GM12878 (cell line): ENCODE measurements at regions not wholly inside any gene's neighbourhood (a gene's known extent, or its start where the extent isn't known, plus 50 kb on each side); places are given as distances from the start of the nearest gene placed in this dataset.
"Not testable (repeated sequence)": the region's sequence is repeated elsewhere in the genome, so short reads cannot be mapped to it uniquely, and the experiment has no call there.

ENCODE experiments used
- ATAC-seq: fragments of 200-7000 bp; cut with Tn5 transposase; 3 replicates; pipeline ENCODE4 v1.9.1; 2020; ENCODE audit warnings: mild to moderate bottlenecking, moderate library complexity
- BruUV-seq: library from RNA; stranded (reverse); fragments of 400-500 nt; replicated peaks from 2 replicates; lab custom pipeline; 2021; lab: Mats Ljungman, UMichigan
- CTCF ChIA-PET: fragments of 300-600 bp; sonication (Branson Sonifier 250); formaldehyde crosslinking; extraction: SDS; loops from one replicate; lab custom pipeline; 2021; ENCODE audit warnings: inconsistent platforms; lab: Yijun Ruan, JAX
- POLR2A ChIA-PET: fragments of 350-600 bp; formaldehyde crosslinking; extraction: SDS; loops from one replicate; lab custom pipeline; 2021; ENCODE audit warnings: inconsistent platforms; lab: Charles Lee
- RAD21 ChIA-PET: fragments of 300-600 bp; sonication (Branson Sonifier 250); formaldehyde crosslinking; loops from one replicate; lab custom pipeline; 2023; ENCODE audit warnings: antibody characterized with exemption; ENCODE audit not compliant: unreplicated experiment; lab: Charles Lee
- SMC1A ChIA-PET: fragments of 300-600 bp; sonication (Branson Sonifier 250); formaldehyde crosslinking; loops from one replicate; lab custom pipeline; 2023; ENCODE audit not compliant: unreplicated experiment, uncharacterized antibody; lab: Charles Lee
- DNase-seq: peaks from one replicate; pipeline ENCODE4 v3.0.0-alpha.2; 2011; ENCODE audit warnings: low read depth, low spot score
- FAIRE-seq: peaks from 3 replicates; lab custom pipeline; 2011; peaks lifted over from hg19 to GRCh38; lab: Jason Lieb, UNC
- H2AFZ ChIP-seq: 2 replicates; pipeline ENCODE4 v1.6.0; 2011; ENCODE audit warnings: low read depth, low read length, control low read depth; ENCODE audit not compliant: control insufficient read depth
- H3K27ac ChIP-seq: 2 replicates; pipeline ENCODE4 v1.5.1; 2011; ENCODE audit warnings: control low read depth; ENCODE audit not compliant: control insufficient read depth, insufficient read depth
- H3K27me3 ChIP-seq, 2 experiments: replicated peaks in 1 of 2; 2 replicates each; pipeline versions ENCODE4 v1.6.0 to v1.6.1; 2011; ENCODE audit warnings: low read length in 1 of 2; ENCODE audit not compliant: control insufficient read depth in 2 of 2, insufficient read depth in 2 of 2
- H3K36me3 ChIP-seq, 2 experiments: 2 replicates each; pipeline ENCODE4 v1.5.1; 2011; ENCODE audit warnings: low read length in 1 of 2; ENCODE audit not compliant: control insufficient read depth in 2 of 2, insufficient read depth in 2 of 2
- H3K4me1 ChIP-seq: 2 replicates; pipeline ENCODE4 v1.6.1; 2011; ENCODE audit warnings: mild to moderate bottlenecking, low read length, moderate library complexity, mixed read lengths; ENCODE audit not compliant: control insufficient read depth, insufficient read depth
- H3K4me2 ChIP-seq: 2 replicates; pipeline ENCODE4 v1.6.0; 2011; ENCODE audit warnings: control low read depth; ENCODE audit not compliant: control insufficient read depth, insufficient read depth
- H3K4me3 ChIP-seq: fragments of 200-600 bp; sonication (generic); 2 replicates; pipeline ENCODE4 v1.5.1; 2016
- H3K79me2 ChIP-seq: 2 replicates; pipeline ENCODE4 v1.6.0; 2011; ENCODE audit warnings: low read length; ENCODE audit not compliant: control insufficient read depth, insufficient read depth
- H3K9ac ChIP-seq: 2 replicates; pipeline ENCODE4 v1.8.0; 2011; ENCODE audit warnings: low read length, control low read depth, mixed read lengths; ENCODE audit not compliant: control insufficient read depth, insufficient read depth
- H3K9me3 ChIP-seq: replicated peaks from 3 replicates; pipeline ENCODE4 v1.5.1; 2011; ENCODE audit warnings: mild to moderate bottlenecking, low read length; ENCODE audit not compliant: control insufficient read depth, insufficient read depth
- H4K20me1 ChIP-seq: 2 replicates; pipeline ENCODE4 v1.6.0; 2011; ENCODE audit not compliant: control insufficient read depth, insufficient read depth
- CBX5 ChIP-seq: sonication (generic); IDR thresholded peaks from 2 replicates; pipeline ENCODE4 v1.6.1; 2016; ENCODE audit warnings: low read depth, moderate library complexity, mild to moderate bottlenecking, inconsistent platforms
- CEBPB ChIP-seq, 2 experiments: fragments of 150-350 bp in 1 of 2; IDR thresholded peaks; 2 replicates each; pipeline ENCODE4 v1.6.1; 2012 to 2014; ENCODE audit warnings: low read depth in 2 of 2, low read length in 2 of 2, borderline replicate concordance in 1 of 2, inconsistent platforms in 1 of 2
- CHD4 ChIP-seq: fragments of 200-600 bp; sonication (generic); IDR thresholded peaks from 2 replicates; pipeline ENCODE4 v1.6.1; 2016; ENCODE audit warnings: mild to moderate bottlenecking
- HDGF ChIP-seq: fragments of 450-650 bp; IDR thresholded peaks from 2 replicates; pipeline ENCODE4 v1.6.1; 2016; ENCODE audit warnings: antibody characterized with exemption
- NKRF ChIP-seq: fragments of 450-650 bp; conservative IDR thresholded peaks from 2 replicates; pipeline ENCODE4 v1.6.1; 2017; ENCODE audit warnings: mild to moderate bottlenecking, moderate library complexity
- PKNOX1 ChIP-seq: fragments of 450-650 bp; IDR thresholded peaks from 2 replicates; pipeline ENCODE4 v1.6.1; 2016; ENCODE audit warnings: mild to moderate bottlenecking
- RFX5 ChIP-seq: IDR thresholded peaks from 2 replicates; pipeline ENCODE4 v1.6.1; 2011; ENCODE audit warnings: low read depth, low read length, improper control_type of control experiment
- ZZZ3 ChIP-seq: IDR thresholded peaks from 2 replicates; pipeline ENCODE4 v1.6.1; 2011; ENCODE audit warnings: low read depth; ENCODE audit not compliant: control insufficient read depth, insufficient read length
- WGBS: methylation state at CpG from one replicate; pipeline ENCODE4 v1.1.6; 2016; ENCODE audit warnings: low lambda C conversion rate; ENCODE audit not compliant: insufficient replicate concordance, insufficient coverage; ENCODE audit errors: missing lambda C conversion rate; 5-methylcytosine and 5-hydroxymethylcytosine counted together
- in situ Hi-C: fragments of 300-500 bp; cut with MboI; formaldehyde crosslinking; loops from 9 replicates; pipeline ENCODE4 v1.14.3; 2018; ENCODE audit warnings: mixed read lengths
- intact Hi-C: fragments of 100-400 bp; cut with micrococcal nuclease; formaldehyde crosslinking; loops from one replicate; pipeline ENCODE4 v1.14.2; 2022; ENCODE audit not compliant: unreplicated experiment

- no TSS peak for BruUV-seq
- RAD21 ChIA-PET: no interaction called here
- no peak overlapping the region for H3K27ac ChIP-seq
- in situ Hi-C loops: no loop called here
- H3K4me1 ChIP-seq: peaks cover 10% of the 10 kb centered on the region; the same call in 1 of the 2 replicates
- SMC1A ChIA-PET: interaction anchor here (1.1 kb wide), 1 partner anchor 40 kb away, joined by 3 read pairs; no protein-coding TSS in a partner anchor
- H3K36me3 ChIP-seq: no peaks in the 10 kb centered on the region
- no peak overlapping the region for H3K9ac ChIP-seq
- intact Hi-C loops: no loop called here
- H3K9me3 ChIP-seq: peaks cover 8% of the 10 kb centered on the region; the same call in 2 of the 3 replicates
- H3K4me3 ChIP-seq: no peak overlapping the region
- POLR2A ChIA-PET: interaction anchor here (0.7 kb wide), 1 partner anchor 45 kb away, joined by 3 read pairs; no protein-coding TSS in a partner anchor
- TF ChIP-seq ZZZ3 (no peak), CHD4 (no peak), NKRF (no peak), HDGF (no peak), PKNOX1 (no peak), CEBPB (IDR thresholded peaks at IDR 0.05; ENCODE audit: borderline replicate concordance in 1 of 2, low read depth in 2 of 2, low read length in 2 of 2) (no peak), CBX5 (no peak), RFX5 (no peak)
- DNase-seq: no peak
- H3K27me3 ChIP-seq: no peaks in the 10 kb centered on the region
- no peaks in the 10 kb centered on the region for H3K79me2 ChIP-seq
- CTCF ChIA-PET: no interaction called here
- no peaks in the 10 kb centered on the region for H4K20me1 ChIP-seq
- no peak overlapping the region for H2AFZ ChIP-seq
- 62% methylated on average over 28 of the region's 28 CpGs for WGBS
- ATAC-seq: no peak
- no peak overlapping the region for H3K4me2 ChIP-seq
- no peak for FAIRE-seq
These were observed 50.2 kb downstream of the SMIM38 start for GRCh38 chr11:69205743-69206612.

GRCh38 chr11:69206613-69206965 lies 50.9 kb downstream of the SMIM38 start:
- DNase-seq, RAD21 ChIA-PET, intact Hi-C loops, SMC1A ChIA-PET, H3K4me3 ChIP-seq, H3K79me2 ChIP-seq, ATAC-seq, BruUV-seq, H4K20me1 ChIP-seq, CTCF ChIA-PET, POLR2A ChIA-PET, H3K36me3 ChIP-seq, H3K4me2 ChIP-seq, H2AFZ ChIP-seq, FAIRE-seq, H3K27ac ChIP-seq, in situ Hi-C loops, H3K9ac ChIP-seq, H3K27me3 ChIP-seq, H3K9me3 ChIP-seq: not testable (repeated sequence)
- peaks cover 10% of the 10 kb centered on the region; the same call in 1 of the 2 replicates for H3K4me1 ChIP-seq
- 33% methylated on average over 6 of the region's 7 CpGs for WGBS
